ENCODE measurements at regions not wholly inside any gene's neighbourhood (a gene's known extent, or its start where the extent isn't known, plus 50 kb on each side); places are given as distances from the start of the nearest gene placed in this dataset.
"Not testable (repeated sequence)": the region's sequence is repeated elsewhere in the genome, so short reads cannot be mapped to it uniquely, and the experiment has no call there.

GRCh38 chr4:169846396-169846795 lies 88.7 kb upstream of the HPF1 start:
- H3K9me2 ChIP-seq (ENCODE audit: insufficient read depth, low read length), result no peaks in the 10 kb centered on the region
- no TSS peak for BruUV-seq (replicated peaks)
- H3K4me2 ChIP-seq (ENCODE audit: low read length), result no peak overlapping the region
- no peaks in the 10 kb centered on the region for H4K20me1 ChIP-seq (ENCODE audit: insufficient read depth, low read length)
- H3K4me1 ChIP-seq (ENCODE audit: insufficient read depth, low read length, poor library complexity, severe bottlenecking), result no peaks in the 10 kb centered on the region
- H3K79me2 ChIP-seq (ENCODE audit: insufficient read depth, low read depth, low read length), result no peaks in the 10 kb centered on the region
- H3K27ac ChIP-seq (ENCODE audit: low read depth, low read length, poor library complexity, severe bottlenecking), result no peak overlapping the region
- POLR2A ChIA-PET, result no interaction called here
- no peak overlapping the region for H2AFZ ChIP-seq (ENCODE audit: low read length)
- CTCF ChIA-PET (ENCODE audit: unreplicated experiment), result no interaction called here
- H3K4me3 ChIP-seq (ENCODE audit: low read depth, low read length, poor library complexity, severe bottlenecking), result no peak overlapping the region
- intact Hi-C loops (cut with micrococcal nuclease; ENCODE audit: unreplicated experiment), result no loop called here
- DNase-seq (ENCODE audit: low spot score), result no peak
- TF ChIP-seq CTCF (conservative IDR thresholded peaks at IDR 0.05; ENCODE audit: low read length), result no peak
- TF ChIP-seq EZH2phosphoT487 (IDR thresholded peaks at IDR 0.05; ENCODE audit: borderline replicate concordance, low read depth, low read length), result no peak
- no peaks in the 10 kb centered on the region for H3K9me3 ChIP-seq (ENCODE audit: low read length)
- no peaks in the 10 kb centered on the region for H3K36me3 ChIP-seq (ENCODE audit: insufficient read depth, low read length)

- Histone ChIP-seq H3K27ac (ENCODE audit: low read depth, low read length, poor library complexity, severe bottlenecking) (no peak overlapping the region), H4K20me1 (ENCODE audit: insufficient read depth, low read length) (no peaks in the 10 kb centered on the region), H3K9me3 (ENCODE audit: low read length) (no peaks in the 10 kb centered on the region), H3K4me1 (ENCODE audit: insufficient read depth, low read length, poor library complexity, severe bottlenecking) (no peaks in the 10 kb centered on the region), H2AFZ (ENCODE audit: low read length) (no peak overlapping the region), H3K9me2 (ENCODE audit: insufficient read depth, low read length) (no peaks in the 10 kb centered on the region), H3K79me2 (ENCODE audit: insufficient read depth, low read depth, low read length) (no peaks in the 10 kb centered on the region), H3K4me3 (ENCODE audit: low read depth, low read length, poor library complexity, severe bottlenecking) (no peak overlapping the region), H3K4me2 (ENCODE audit: low read length) (no peak overlapping the region), H3K36me3 (ENCODE audit: insufficient read depth, low read length) (no peaks in the 10 kb centered on the region)
- no peak for DNase-seq (ENCODE audit: low spot score)
- ChIA-PET POLR2A (no interaction called here), CTCF (ENCODE audit: unreplicated experiment) (no interaction called here)
- TF ChIP-seq CTCF (conservative IDR thresholded peaks at IDR 0.05; ENCODE audit: low read length) (no peak), EZH2phosphoT487 (IDR thresholded peaks at IDR 0.05; ENCODE audit: borderline replicate concordance, low read depth, low read length) (no peak)
- no TSS peak for BruUV-seq (replicated peaks)
- intact Hi-C loops (cut with micrococcal nuclease; ENCODE audit: unreplicated experiment), result no loop called here
These were observed 84.0 kb upstream of the HPF1 start for GRCh38 chr4:169841776-169842175.

DNA sequence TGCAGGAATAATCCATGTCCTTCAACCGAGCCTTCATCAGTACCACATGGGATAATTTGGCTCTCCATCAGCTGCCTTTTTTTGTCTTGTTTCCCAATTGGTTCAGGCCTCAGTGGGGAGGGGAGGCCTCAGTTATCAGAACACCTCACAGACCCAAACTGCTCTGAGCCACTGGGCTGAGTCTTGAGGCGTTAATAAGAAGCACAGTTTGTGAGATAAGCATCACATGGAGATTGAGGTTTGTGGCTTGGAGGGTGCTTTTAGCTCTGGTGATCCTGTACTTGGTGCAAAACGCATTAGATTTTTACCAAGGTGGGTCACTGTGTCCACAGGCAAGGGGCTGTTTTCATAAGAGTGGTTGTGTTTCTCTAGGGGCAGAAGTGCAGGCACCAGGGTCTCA lies 82.8 kb upstream of the HPF1 start:
- H2AFZ ChIP-seq (ENCODE audit: low read length), result no peak overlapping the region
- intact Hi-C loops (cut with micrococcal nuclease; ENCODE audit: unreplicated experiment), result no loop called here
- no peaks in the 10 kb centered on the region for H3K4me1 ChIP-seq (ENCODE audit: insufficient read depth, low read length, poor library complexity, severe bottlenecking)
- no peak overlapping the region for H3K4me2 ChIP-seq (ENCODE audit: low read length)
- no peak for DNase-seq (ENCODE audit: low spot score)
- H3K9me3 ChIP-seq (ENCODE audit: low read length), result no peaks in the 10 kb centered on the region
- no peaks in the 10 kb centered on the region for H4K20me1 ChIP-seq (ENCODE audit: insufficient read depth, low read length)
- ChIA-PET POLR2A (interaction anchor here (1.0 kb wide), 1 partner anchor 9 kb away, joined by 5 read pairs; no protein-coding TSS in a partner anchor), CTCF (ENCODE audit: unreplicated experiment) (interaction anchor here (1.0 kb wide), 1 partner anchor 30 kb away, joined by 3 read pairs; no protein-coding TSS in a partner anchor)
- no peak for TF ChIP-seq CTCF (conservative IDR thresholded peaks at IDR 0.05; ENCODE audit: low read length)
- TF ChIP-seq EZH2phosphoT487 (IDR thresholded peaks at IDR 0.05; ENCODE audit: borderline replicate concordance, low read depth, low read length), result no peak
- BruUV-seq (replicated peaks), result no TSS peak
- H3K79me2 ChIP-seq (ENCODE audit: insufficient read depth, low read depth, low read length), result no peaks in the 10 kb centered on the region
- H3K36me3 ChIP-seq (ENCODE audit: insufficient read depth, low read length), result no peaks in the 10 kb centered on the region
- no peak overlapping the region for H3K4me3 ChIP-seq (ENCODE audit: low read depth, low read length, poor library complexity, severe bottlenecking)
- no peak overlapping the region for H3K27ac ChIP-seq (ENCODE audit: low read depth, low read length, poor library complexity, severe bottlenecking)
- no peaks in the 10 kb centered on the region for H3K9me2 ChIP-seq (ENCODE audit: insufficient read depth, low read length)

DNA sequence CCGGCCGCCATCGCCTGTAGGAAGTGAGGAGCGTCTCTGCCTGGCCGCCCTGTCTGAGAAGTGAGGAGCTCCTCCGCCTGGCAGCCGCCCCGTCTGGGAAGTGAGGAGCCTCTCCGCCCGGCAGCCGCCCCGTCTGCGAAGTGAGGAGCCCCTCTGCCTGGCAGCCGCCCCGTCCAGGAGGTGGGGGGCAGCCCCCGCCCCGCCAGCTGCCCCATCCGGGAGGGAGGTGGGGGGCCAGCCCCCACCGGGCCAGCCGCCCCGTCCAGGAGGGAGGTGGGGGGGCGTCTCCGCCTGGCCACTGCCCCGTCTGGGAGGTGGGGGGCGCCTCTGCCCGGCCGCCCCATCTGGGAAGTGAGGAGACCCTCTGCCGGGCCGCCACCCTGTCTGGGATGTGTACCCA lies 70.6 kb upstream of the HPF1 start:
- H3K36me3 ChIP-seq (ENCODE audit: insufficient read depth, low read length); H3K9me2 ChIP-seq (ENCODE audit: insufficient read depth, low read length); H3K27ac ChIP-seq (ENCODE audit: low read depth, low read length, poor library complexity, severe bottlenecking); CTCF ChIA-PET (ENCODE audit: unreplicated experiment); POLR2A ChIA-PET; H3K9me3 ChIP-seq (ENCODE audit: low read length); H4K20me1 ChIP-seq (ENCODE audit: insufficient read depth, low read length); DNase-seq (ENCODE audit: low spot score); BruUV-seq (replicated peaks); intact Hi-C loops (cut with micrococcal nuclease; ENCODE audit: unreplicated experiment); H3K4me2 ChIP-seq (ENCODE audit: low read length); H3K79me2 ChIP-seq (ENCODE audit: insufficient read depth, low read depth, low read length); H3K4me1 ChIP-seq (ENCODE audit: insufficient read depth, low read length, poor library complexity, severe bottlenecking); H3K4me3 ChIP-seq (ENCODE audit: low read depth, low read length, poor library complexity, severe bottlenecking); H2AFZ ChIP-seq (ENCODE audit: low read length): not testable (repeated sequence)

Measured in OCI-LY7 (cell line).